HEK293T (cell line): ENCODE measurements at regions not wholly inside any gene's neighbourhood (a gene's known extent, or its start where the extent isn't known, plus 50 kb on each side); places are given as distances from the start of the nearest gene placed in this dataset.

Source experiments
- CTCF ChIA-PET: fragments of 350-600 bp; formaldehyde crosslinking; extraction: SDS; loops from one replicate; lab custom pipeline; 2021; ENCODE audit warnings: antibody characterized with exemption, inconsistent platforms; lab: Yijun Ruan, JAX
- POLR2A ChIA-PET: fragments of 350-600 bp; formaldehyde crosslinking; extraction: SDS; loops from one replicate; lab custom pipeline; 2020; ENCODE audit warnings: antibody characterized with exemption, inconsistent platforms; lab: Yijun Ruan, JAX
- DNase-seq: peaks from one replicate; pipeline ENCODE4 v3.0.0; 2012; ENCODE audit warnings: mixed read lengths; ENCODE audit errors: extremely low spot score
- ARNT ChIP-seq: fragments of 450-650 bp; IDR thresholded peaks from 2 replicates; pipeline ENCODE4 v1.6.1; 2017; ENCODE audit warnings: mild to moderate bottlenecking
- BHLHE40 ChIP-seq: fragments of 450-650 bp; IDR thresholded peaks from 2 replicates; pipeline ENCODE4 v1.6.1; 2016; ENCODE audit warnings: mild to moderate bottlenecking, moderate library complexity, borderline replicate concordance
- CTBP1 ChIP-seq: fragments of 450-650 bp; IDR thresholded peaks from 2 replicates; pipeline ENCODE4 v1.6.1; 2016; ENCODE audit warnings: borderline replicate concordance
- ELF4 ChIP-seq: fragments of 450-650 bp; IDR thresholded peaks from 2 replicates; pipeline ENCODE4 v1.6.1; 2017; ENCODE audit warnings: antibody characterized with exemption
- FOXA1 ChIP-seq: fragments of 450-650 bp; IDR thresholded peaks from 2 replicates; pipeline ENCODE4 v1.6.1; 2016; ENCODE audit warnings: mild to moderate bottlenecking
- FOXK2 ChIP-seq: fragments of 450-650 bp; IDR thresholded peaks from 2 replicates; pipeline ENCODE4 v1.6.1; 2016; ENCODE audit warnings: mild to moderate bottlenecking
- FOXM1 ChIP-seq: fragments of 450-650 bp; IDR thresholded peaks from 2 replicates; pipeline ENCODE4 v1.6.1; 2017; ENCODE audit warnings: mild to moderate bottlenecking, borderline replicate concordance
- HDGF ChIP-seq: fragments of 450-650 bp; IDR thresholded peaks from 2 replicates; pipeline ENCODE4 v1.6.1; 2017; ENCODE audit warnings: antibody characterized with exemption, borderline replicate concordance
- L3MBTL2 ChIP-seq: fragments of 450-650 bp; conservative IDR thresholded peaks from 2 replicates; pipeline ENCODE4 v1.6.1; 2016; ENCODE audit warnings: mild to moderate bottlenecking
- LEF1 ChIP-seq: fragments of 450-650 bp; IDR thresholded peaks from 2 replicates; pipeline ENCODE4 v1.6.1; 2017; ENCODE audit warnings: mild to moderate bottlenecking, borderline replicate concordance
- NFRKB ChIP-seq: fragments of 450-650 bp; IDR thresholded peaks from 2 replicates; pipeline ENCODE4 v1.6.1; 2016; ENCODE audit warnings: mild to moderate bottlenecking, moderate library complexity
- SP1 ChIP-seq: fragments of 450-650 bp; IDR thresholded peaks from 2 replicates; pipeline ENCODE4 v1.6.1; 2017
- SUZ12 ChIP-seq: fragments of 450-650 bp; IDR thresholded peaks from 2 replicates; pipeline ENCODE4 v1.6.1; 2016; ENCODE audit warnings: mild to moderate bottlenecking
- TARDBP ChIP-seq: fragments of 450-650 bp; IDR thresholded peaks from 2 replicates; pipeline ENCODE4 v1.6.1; 2016
- ZNF384 ChIP-seq: fragments of 450-650 bp; IDR thresholded peaks from 2 replicates; pipeline ENCODE4 v1.6.1; 2016
- TF ChIP-seq, protein P1 (sequence below): fragments of 450-650 bp; IDR thresholded peaks from 2 replicates; pipeline ENCODE4 v1.6.1; 2016

DNA sequence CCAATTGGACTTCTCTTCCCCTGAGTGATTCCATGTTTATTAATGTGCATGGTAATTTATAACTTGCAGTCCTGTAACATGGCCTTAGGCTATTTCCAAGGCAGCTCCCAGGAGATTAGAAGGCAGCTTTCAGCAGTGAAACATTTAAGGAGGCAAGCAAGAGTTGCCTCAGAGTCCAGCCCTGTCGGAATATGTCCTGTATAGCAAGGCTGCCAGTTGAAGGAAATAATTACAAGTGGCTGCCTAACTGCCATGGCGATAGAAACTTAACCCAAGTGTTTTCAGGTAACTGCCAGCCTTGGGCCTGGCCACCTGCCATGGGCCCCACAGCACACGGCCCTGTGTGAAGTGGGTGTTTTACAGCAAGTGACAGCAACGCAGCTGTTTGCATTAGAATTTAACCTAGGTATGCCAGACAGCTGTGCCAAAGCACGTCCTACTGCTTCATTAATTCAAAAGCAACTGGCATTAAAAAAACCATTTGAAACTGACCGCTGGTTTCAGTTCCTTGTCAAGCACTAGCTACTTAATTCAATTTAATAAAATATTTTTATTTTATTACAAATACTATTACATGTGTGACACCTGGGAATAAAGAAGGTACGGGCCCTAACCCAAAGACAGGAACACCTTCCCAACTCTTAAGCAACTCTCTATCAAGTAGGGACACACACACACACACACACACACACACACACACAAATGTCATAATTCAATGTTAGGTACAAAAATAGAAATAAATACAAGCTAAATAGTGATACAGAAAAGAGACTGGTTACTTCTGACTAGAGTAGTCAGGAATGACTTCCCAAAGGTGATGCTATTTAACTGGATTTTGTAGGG, 151.8 kb upstream of the HEY2 start:
- no peak for TF ChIP-seq FOXK2
- TF ChIP-seq TARDBP = no peak
- CTCF ChIA-PET = no interaction called here
- DNase-seq = no peak
- POLR2A ChIA-PET = no interaction called here

DNA sequence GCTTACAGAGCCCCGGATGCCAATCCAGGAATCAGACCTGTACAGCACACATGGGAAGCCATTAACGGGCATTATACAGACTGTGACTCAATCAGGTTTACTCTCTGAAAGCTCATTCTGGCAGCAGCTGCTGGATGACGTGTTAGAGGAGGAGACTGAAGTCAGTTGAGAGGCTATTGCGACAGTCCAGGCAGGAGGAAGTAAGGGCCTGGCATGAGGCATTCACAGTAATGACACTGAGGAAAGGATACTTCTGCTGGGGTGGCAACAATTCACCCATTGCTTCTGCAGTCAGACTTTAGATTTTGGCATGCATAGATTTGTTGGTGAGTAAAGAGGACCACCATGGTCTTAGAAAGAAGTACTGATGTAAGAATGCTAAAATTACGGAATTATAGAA, 151.0 kb upstream of the HEY2 start:
- DNase-seq = no peak
- TF ChIP-seq HDGF (no peak), ZNF384 (no peak), FOXK2 (no peak), TARDBP (no peak), ELF4 (no peak), BHLHE40 (no peak), FOXM1 (no peak), CTBP1 (no peak), SUZ12 (no peak), FOXA1 (no peak), ARNT (no peak)
- TF ChIP-seq, protein P1, sequence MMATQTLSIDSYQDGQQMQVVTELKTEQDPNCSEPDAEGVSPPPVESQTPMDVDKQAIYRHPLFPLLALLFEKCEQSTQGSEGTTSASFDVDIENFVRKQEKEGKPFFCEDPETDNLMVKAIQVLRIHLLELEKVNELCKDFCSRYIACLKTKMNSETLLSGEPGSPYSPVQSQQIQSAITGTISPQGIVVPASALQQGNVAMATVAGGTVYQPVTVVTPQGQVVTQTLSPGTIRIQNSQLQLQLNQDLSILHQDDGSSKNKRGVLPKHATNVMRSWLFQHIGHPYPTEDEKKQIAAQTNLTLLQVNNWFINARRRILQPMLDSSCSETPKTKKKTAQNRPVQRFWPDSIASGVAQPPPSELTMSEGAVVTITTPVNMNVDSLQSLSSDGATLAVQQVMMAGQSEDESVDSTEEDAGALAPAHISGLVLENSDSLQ = no peak
- ChIA-PET POLR2A (no interaction called here), CTCF (no interaction called here)

DNA sequence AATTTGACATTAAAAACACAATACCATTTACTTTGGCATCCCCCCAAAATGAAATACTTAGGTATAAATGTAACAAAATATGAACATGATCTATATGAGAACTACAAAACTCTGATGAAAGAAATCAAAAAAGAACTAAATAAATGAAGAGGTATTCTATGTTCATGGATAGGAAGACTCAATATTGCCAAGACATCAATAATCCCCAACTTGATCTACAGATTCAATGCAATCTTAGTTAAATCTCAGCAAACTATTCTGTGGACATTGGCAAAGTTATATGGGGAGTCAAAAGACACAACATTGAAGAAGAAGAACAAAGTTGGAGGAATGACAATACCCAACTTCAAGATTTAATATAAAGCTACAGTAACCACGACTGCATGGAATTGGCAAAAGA, 145.2 kb upstream of the HEY2 start:
- ChIA-PET CTCF (no interaction called here), POLR2A (no interaction called here)
- TF ChIP-seq NFRKB = no peak
- no peak for TF ChIP-seq L3MBTL2
- no peak for TF ChIP-seq FOXK2
- TF ChIP-seq SP1 = no peak
- TF ChIP-seq, protein P1 = no peak
- TF ChIP-seq ZNF384 = no peak
- no peak for TF ChIP-seq ARNT
- TF ChIP-seq TARDBP = no peak
- TF ChIP-seq FOXA1 = no peak
- TF ChIP-seq FOXM1 = no peak
- TF ChIP-seq ELF4 = no peak
- no peak for TF ChIP-seq LEF1
- no peak for TF ChIP-seq BHLHE40
- TF ChIP-seq SUZ12 = no peak
- no peak for TF ChIP-seq HDGF
- TF ChIP-seq CTBP1 = no peak
- DNase-seq = no peak

DNA sequence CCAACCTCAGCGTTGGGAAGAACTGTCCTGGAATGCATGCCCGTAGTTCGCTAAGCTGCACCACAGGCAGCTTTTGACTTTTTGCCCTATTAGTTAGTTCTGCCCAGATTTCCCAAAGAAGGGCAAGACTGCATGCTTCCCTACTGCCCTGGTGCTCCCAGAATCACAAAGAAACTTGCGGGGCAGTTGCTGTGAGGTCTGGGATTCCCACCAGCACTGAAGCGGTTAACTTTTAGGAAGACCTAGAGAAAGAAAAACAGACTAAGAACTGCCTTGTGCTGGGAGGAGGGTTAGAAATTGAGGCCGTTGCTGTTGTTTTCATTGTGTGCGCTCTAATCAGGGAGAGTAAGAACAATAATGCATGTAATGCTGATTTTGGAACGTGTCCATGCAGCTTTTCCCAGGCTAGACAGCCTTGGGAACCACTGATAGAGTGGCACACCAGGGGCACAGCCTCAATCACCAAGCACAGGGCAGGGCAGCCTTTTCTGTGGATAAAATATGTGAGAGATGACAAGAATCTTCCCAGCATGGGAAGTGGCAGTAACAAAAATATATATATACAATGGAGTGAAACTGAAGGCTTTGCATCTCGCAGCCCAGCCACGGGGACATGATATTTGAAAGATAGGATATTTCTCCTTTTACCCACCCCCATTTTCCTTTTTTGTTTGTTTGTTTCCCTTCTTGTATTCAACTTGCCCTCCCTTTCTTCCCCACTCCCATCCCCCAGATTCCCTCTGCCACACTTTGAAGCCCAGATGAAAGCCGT, 137.7 kb upstream of the HEY2 start:
- ChIA-PET CTCF (interaction anchor here (0.6 kb wide), 1 partner anchor 30 kb away, joined by 3 read pairs; no protein-coding TSS in a partner anchor), POLR2A (interaction anchor here (1.1 kb wide), 1 partner anchor 11 kb away, joined by 3 read pairs; no protein-coding TSS in a partner anchor)
- TF ChIP-seq L3MBTL2 (0 out of 2 replicates have a peak, but pooled peaks have one; percentile 49), FOXK2 (0 out of 2 replicates have a peak, but pooled peaks have one; percentile 17), BHLHE40 (no peak)
- peak; percentile 52 for DNase-seq

DNA sequence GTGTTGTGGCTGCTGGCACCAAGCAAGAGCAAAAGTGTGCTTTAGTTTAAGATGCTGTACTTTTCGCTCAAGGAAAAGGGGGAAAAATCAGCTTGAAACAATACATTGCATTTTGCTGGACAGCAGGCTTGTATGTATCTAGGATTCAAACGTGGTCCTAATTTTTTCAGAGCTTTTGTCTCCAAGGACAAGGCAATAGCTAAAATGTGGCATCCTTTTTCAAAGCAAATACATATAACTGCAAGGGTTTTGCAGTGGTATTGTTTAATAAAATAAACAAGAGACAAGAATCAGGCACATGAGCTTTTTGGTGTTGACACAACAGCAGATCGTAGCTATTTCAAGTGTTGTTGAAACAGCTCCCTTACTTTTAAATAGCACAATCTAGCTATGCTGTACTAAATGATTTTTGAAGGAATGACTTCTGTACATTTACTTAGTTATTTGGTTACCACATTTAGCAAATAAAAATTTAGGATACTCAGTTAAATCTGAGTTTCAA, 137.0 kb upstream of the HEY2 start:
- TF ChIP-seq FOXK2 (0 out of 2 replicates have a peak, but pooled peaks have one; percentile 10), TARDBP (no peak)
- DNase-seq = no peak
- CTCF ChIA-PET = interaction anchor here (0.6 kb wide), 1 partner anchor 29 kb away, joined by 3 read pairs; no protein-coding TSS in a partner anchor
- POLR2A ChIA-PET = interaction anchor here (1.1 kb wide), 1 partner anchor 10 kb away, joined by 3 read pairs; no protein-coding TSS in a partner anchor

DNA sequence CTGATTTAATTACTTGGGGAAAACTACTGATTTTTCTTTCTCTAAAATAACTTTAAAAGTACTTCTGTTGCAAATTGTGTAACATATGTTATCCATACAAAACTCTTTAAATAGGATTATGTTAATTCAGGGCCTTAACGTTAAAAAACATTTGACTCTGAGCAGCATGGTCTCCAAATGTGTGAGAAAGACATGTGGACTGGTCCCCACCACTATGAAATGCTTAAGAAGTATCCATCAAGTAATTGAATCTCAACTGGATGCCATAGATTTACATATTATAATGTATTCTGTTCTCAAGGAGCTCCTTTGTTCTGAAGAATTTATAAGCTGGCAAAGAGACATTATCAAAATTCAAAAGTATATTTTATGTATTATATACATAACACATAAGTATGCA, 130.8 kb upstream of the HEY2 start:
- DNase-seq = no peak
- TF ChIP-seq, protein P1 = no peak
- TF ChIP-seq LEF1 (no peak), HDGF (no peak), SP1 (no peak), ELF4 (no peak), CTBP1 (no peak), FOXK2 (no peak)
- ChIA-PET POLR2A (no interaction called here), CTCF (no interaction called here)
